Bronchial epithelial cell (primary cell): ENCODE measurements at regions not wholly inside any gene's neighbourhood (a gene's known extent, or its start where the extent isn't known, plus 50 kb on each side); places are given as distances from the start of the nearest gene placed in this dataset.

ENCODE experiments used
- DNase-seq: peaks from one replicate; pipeline ENCODE4 v3.0.0-alpha.2; 2010; ENCODE audit warnings: low read depth
- FAIRE-seq: peaks from 2 replicates; lab custom pipeline; 2011; peaks lifted over from hg19 to GRCh38; lab: Jason Lieb, UNC
- H3K27me3 ChIP-seq: 2 replicates; pipeline ENCODE4 v1.5.1; 2011; ENCODE audit warnings: low read length; ENCODE audit not compliant: control insufficient read depth, insufficient read depth
- H3K36me3 ChIP-seq: 2 replicates; pipeline ENCODE4 v1.5.1; 2011; ENCODE audit warnings: low read length; ENCODE audit not compliant: control insufficient read depth, insufficient read depth
- H3K4me3 ChIP-seq: 2 replicates; pipeline ENCODE4 v1.5.1; 2011; ENCODE audit warnings: mild to moderate bottlenecking, low read depth, low read length, control low read depth
- CTCF ChIP-seq: IDR thresholded peaks from 2 replicates; pipeline ENCODE4 v1.5.1; 2011; ENCODE audit warnings: mild to moderate bottlenecking, moderate library complexity, low read length, control low read depth, inconsistent platforms; ENCODE audit not compliant: insufficient read depth, severe bottlenecking

- no peak for TF ChIP-seq CTCF
- no peaks in the 10 kb centered on the region for H3K27me3 ChIP-seq
- no peaks in the 10 kb centered on the region for H3K36me3 ChIP-seq
- no peak for FAIRE-seq
- no peak for DNase-seq
- H3K4me3 ChIP-seq = no peak overlapping the region
Measured at GRCh38 chr13:89003656-89004055, 1332.5 kb downstream of the SLITRK5 start.

GRCh38 chr13:89011615-89012014 is 1340.4 kb downstream of the SLITRK5 start:
- Histone ChIP-seq H3K4me3 (no peak overlapping the region), H3K36me3 (no peaks in the 10 kb centered on the region), H3K27me3 (no peaks in the 10 kb centered on the region)
- no peak for FAIRE-seq
- no peak for TF ChIP-seq CTCF
- DNase-seq = no peak

- FAIRE-seq (no peak), DNase-seq (no peak)
- no peak overlapping the region for H3K4me3 ChIP-seq
- H3K36me3 ChIP-seq = no peaks in the 10 kb centered on the region
- H3K27me3 ChIP-seq = no peaks in the 10 kb centered on the region
- no peak for TF ChIP-seq CTCF
Measured at GRCh38 chr13:89027694-89028306, 1356.6 kb downstream of the SLITRK5 start.

GRCh38 chr13:89029062-89029461 is 1357.9 kb downstream of the SLITRK5 start:
- FAIRE-seq (no peak), DNase-seq (no peak)
- no peak for TF ChIP-seq CTCF
- Histone ChIP-seq H3K4me3 (no peak overlapping the region), H3K36me3 (no peaks in the 10 kb centered on the region), H3K27me3 (no peaks in the 10 kb centered on the region)

GRCh38 chr13:89034015-89034414 is 1362.8 kb downstream of the SLITRK5 start:
- TF ChIP-seq CTCF = no peak

GRCh38 chr13:89052699-89053098 is 1381.5 kb downstream of the SLITRK5 start:
- Histone ChIP-seq H3K4me3 (no peak overlapping the region), H3K27me3 (no peaks in the 10 kb centered on the region), H3K36me3 (no peaks in the 10 kb centered on the region)
- FAIRE-seq (no peak), DNase-seq (peak; percentile 33)
- no peak for TF ChIP-seq CTCF

More at GRCh38 chr13:89034015-89034414, 1362.8 kb downstream of the SLITRK5 start:
- Histone ChIP-seq H3K27me3 (no peaks in the 10 kb centered on the region), H3K4me3 (no peak overlapping the region), H3K36me3 (no peaks in the 10 kb centered on the region)
- DNase-seq = no peak
- FAIRE-seq = no peak
